Fibroblast of lung (primary cell): ENCODE measurements at regions not wholly inside any gene's neighbourhood (a gene's known extent, or its start where the extent isn't known, plus 50 kb on each side); places are given as distances from the start of the nearest gene placed in this dataset.

Source experiments
- DNase-seq, 2 donors: peaks; one replicate each; pipeline versions ENCODE4 v3.0.0 to v3.0.0-alpha.2; 2010; ENCODE audit warnings: low read depth in 2 of 2
- H2AFZ ChIP-seq: 2 replicates; pipeline ENCODE4 v1.5.1; 2012; ENCODE audit warnings: low read length, control low read depth, inconsistent platforms
- H3K27ac ChIP-seq: 2 replicates; pipeline ENCODE4 v1.5.1; 2011; ENCODE audit warnings: low read length, control low read depth; ENCODE audit not compliant: insufficient read depth
- H3K27me3 ChIP-seq: 2 replicates; pipeline ENCODE4 v1.5.1; 2011; ENCODE audit warnings: mild to moderate bottlenecking, low read length; ENCODE audit not compliant: control insufficient read depth, insufficient read depth
- H3K36me3 ChIP-seq: 2 replicates; pipeline ENCODE4 v1.5.1; 2011; ENCODE audit warnings: low read length; ENCODE audit not compliant: control insufficient read depth, insufficient read depth
- H3K4me1 ChIP-seq: 2 replicates; pipeline ENCODE4 v1.5.1; 2011; ENCODE audit warnings: low read length; ENCODE audit not compliant: control insufficient read depth, insufficient read depth; ENCODE audit errors: extremely low read depth
- H3K4me2 ChIP-seq: 2 replicates; pipeline ENCODE4 v1.5.1; 2011; ENCODE audit warnings: low read length, control low read depth; ENCODE audit not compliant: insufficient read depth; ENCODE audit errors: extremely low read depth
- H3K4me3 ChIP-seq, 4 experiments: fragments of 200-600 bp in 1 of 4; sonication (generic) in 1 of 4; replicated peaks in 1 of 4; 2 replicates each; pipeline ENCODE4 v1.5.1; 2011 to 2016; ENCODE audit warnings: low read length in 4 of 4, low read depth in 3 of 4, mild to moderate bottlenecking in 3 of 4, control low read depth in 2 of 4, inconsistent platforms in 1 of 4, mixed read lengths in 1 of 4; ENCODE audit not compliant: insufficient read depth in 1 of 4; ENCODE audit errors: control extremely low read depth in 1 of 4
- H3K79me2 ChIP-seq: 2 replicates; pipeline ENCODE4 v1.5.1; 2012; ENCODE audit warnings: mild to moderate bottlenecking, low read length, inconsistent platforms; ENCODE audit not compliant: control insufficient read depth, insufficient read depth
- H3K9ac ChIP-seq: 2 replicates; pipeline ENCODE4 v1.5.1; 2011; ENCODE audit warnings: mild to moderate bottlenecking, low read length, control low read depth; ENCODE audit not compliant: insufficient read depth
- H3K9me3 ChIP-seq: 2 replicates; pipeline ENCODE4 v1.5.1; 2012; ENCODE audit warnings: low read depth, low read length; ENCODE audit not compliant: control insufficient read depth, insufficient read depth
- H4K20me1 ChIP-seq: 2 replicates; pipeline ENCODE4 v1.5.1; 2011; ENCODE audit warnings: low read length; ENCODE audit not compliant: control insufficient read depth, insufficient read depth; ENCODE audit errors: extremely low read depth
- EZH2 ChIP-seq: IDR thresholded peaks from 2 replicates; pipeline ENCODE4 v1.5.1; 2012; ENCODE audit warnings: low read length, control low read depth, mild to moderate bottlenecking; ENCODE audit errors: missing control alignments
- TF ChIP-seq, protein P1 (sequence below), 2 donors: IDR thresholded peaks in 1 of 2; conservative IDR thresholded peaks in 1 of 2; 1 replicate in 1 of 2; 2 replicates in 1 of 2; pipeline ENCODE4 v1.5.1; 2011 to 2012; ENCODE audit warnings: low read length in 2 of 2, control low read depth in 1 of 2, inconsistent platforms in 1 of 2, low read depth in 1 of 2, mild to moderate bottlenecking in 1 of 2

DNA sequence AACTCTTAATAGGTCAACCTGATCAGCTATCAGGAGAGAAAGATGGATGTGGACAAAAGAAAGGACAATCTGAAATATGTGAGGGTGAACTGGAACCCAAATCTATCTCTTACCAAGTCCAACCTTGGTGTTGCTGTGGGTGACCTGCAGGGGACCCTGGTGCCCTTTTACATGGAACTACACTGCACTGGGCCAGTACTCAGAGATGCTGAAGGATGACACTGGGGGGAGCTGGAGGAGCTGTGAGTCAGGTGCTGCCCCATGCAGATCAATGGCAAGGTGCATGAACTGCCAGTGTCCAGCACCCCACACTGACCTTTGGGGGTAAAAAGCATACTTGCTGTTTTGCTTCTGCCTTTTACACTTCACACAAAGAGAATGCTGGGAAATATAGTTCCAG lies 55.6 kb upstream of the TBC1D5 start:
- no peak for TF ChIP-seq EZH2
- TF ChIP-seq, protein P1, sequence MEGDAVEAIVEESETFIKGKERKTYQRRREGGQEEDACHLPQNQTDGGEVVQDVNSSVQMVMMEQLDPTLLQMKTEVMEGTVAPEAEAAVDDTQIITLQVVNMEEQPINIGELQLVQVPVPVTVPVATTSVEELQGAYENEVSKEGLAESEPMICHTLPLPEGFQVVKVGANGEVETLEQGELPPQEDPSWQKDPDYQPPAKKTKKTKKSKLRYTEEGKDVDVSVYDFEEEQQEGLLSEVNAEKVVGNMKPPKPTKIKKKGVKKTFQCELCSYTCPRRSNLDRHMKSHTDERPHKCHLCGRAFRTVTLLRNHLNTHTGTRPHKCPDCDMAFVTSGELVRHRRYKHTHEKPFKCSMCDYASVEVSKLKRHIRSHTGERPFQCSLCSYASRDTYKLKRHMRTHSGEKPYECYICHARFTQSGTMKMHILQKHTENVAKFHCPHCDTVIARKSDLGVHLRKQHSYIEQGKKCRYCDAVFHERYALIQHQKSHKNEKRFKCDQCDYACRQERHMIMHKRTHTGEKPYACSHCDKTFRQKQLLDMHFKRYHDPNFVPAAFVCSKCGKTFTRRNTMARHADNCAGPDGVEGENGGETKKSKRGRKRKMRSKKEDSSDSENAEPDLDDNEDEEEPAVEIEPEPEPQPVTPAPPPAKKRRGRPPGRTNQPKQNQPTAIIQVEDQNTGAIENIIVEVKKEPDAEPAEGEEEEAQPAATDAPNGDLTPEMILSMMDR (conservative IDR thresholded peaks at IDR 0.05 in 1 of 2, IDR thresholded peaks at IDR 0.05 in 1 of 2; ENCODE audit: low read depth in 1 of 2, low read length in 2 of 2) = no peak
- no peak overlapping the region for H3K4me2 ChIP-seq
- H4K20me1 ChIP-seq = no peaks in the 10 kb centered on the region
- H3K79me2 ChIP-seq = no peaks in the 10 kb centered on the region
- H3K9ac ChIP-seq = no peak overlapping the region
- H3K4me1 ChIP-seq = no peaks in the 10 kb centered on the region
- no peaks in the 10 kb centered on the region for H3K9me3 ChIP-seq
- no peaks in the 10 kb centered on the region for H3K36me3 ChIP-seq
- no peak for DNase-seq
- no peaks in the 10 kb centered on the region for H3K27me3 ChIP-seq
- H3K27ac ChIP-seq = no peak overlapping the region
- H3K4me3 ChIP-seq = no peak overlapping the region
- H2AFZ ChIP-seq = no peak overlapping the region

DNA sequence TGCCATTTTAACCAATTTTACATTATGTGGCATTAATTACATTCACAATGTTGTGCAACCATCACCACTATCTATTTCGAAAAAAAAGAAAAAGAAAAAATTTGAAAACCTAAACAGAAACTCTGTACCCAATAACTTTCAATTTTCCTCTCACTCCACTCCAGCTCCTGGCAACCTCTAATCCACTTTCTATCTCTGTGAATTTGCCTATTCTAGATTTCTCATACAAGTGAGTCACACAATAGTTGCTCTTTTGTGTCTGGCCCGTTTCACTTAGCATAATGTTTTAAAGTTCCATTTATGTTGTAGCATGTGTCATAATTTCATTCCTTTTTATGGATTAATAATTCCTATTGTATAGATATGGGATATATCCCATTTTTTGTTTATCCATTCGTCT lies 53.3 kb upstream of the TBC1D5 start:
- DNase-seq = peak in 1 of 2 donors; percentile 27
- no peaks in the 10 kb centered on the region for H3K4me1 ChIP-seq
- H3K9me3 ChIP-seq = no peaks in the 10 kb centered on the region
- TF ChIP-seq EZH2 = no peak
- TF ChIP-seq, protein P1 (conservative IDR thresholded peaks at IDR 0.05 in 1 of 2, IDR thresholded peaks at IDR 0.05 in 1 of 2; ENCODE audit: low read depth in 1 of 2, low read length in 2 of 2) = no peak
- no peaks in the 10 kb centered on the region for H4K20me1 ChIP-seq
- no peaks in the 10 kb centered on the region for H3K36me3 ChIP-seq
- H3K4me2 ChIP-seq = no peak overlapping the region
- H3K27me3 ChIP-seq = no peaks in the 10 kb centered on the region
- H3K27ac ChIP-seq = no peak overlapping the region
- no peaks in the 10 kb centered on the region for H3K79me2 ChIP-seq
- H3K4me3 ChIP-seq = no peak overlapping the region
- H3K9ac ChIP-seq = no peak overlapping the region
- no peak overlapping the region for H2AFZ ChIP-seq

DNA sequence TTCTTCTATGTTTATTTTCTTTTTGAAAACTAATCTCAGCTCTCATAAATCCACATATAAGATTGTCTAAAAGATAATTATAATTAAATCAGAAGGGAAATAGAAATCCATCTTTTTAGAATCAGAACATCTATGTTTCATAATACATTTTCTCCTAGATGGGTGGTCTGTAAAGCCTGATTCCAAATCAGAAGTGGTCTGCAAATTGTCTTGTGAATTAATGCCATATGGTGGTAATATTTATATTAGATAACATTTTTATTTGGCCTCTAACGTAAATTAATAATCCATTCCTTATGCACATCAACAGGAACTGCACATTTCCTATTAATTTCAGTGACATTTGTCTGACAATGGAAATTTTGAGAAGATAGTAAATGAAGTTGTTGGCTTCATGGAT lies 52.8 kb upstream of the TBC1D5 start:
- no peaks in the 10 kb centered on the region for H3K27me3 ChIP-seq
- TF ChIP-seq, protein P1 (conservative IDR thresholded peaks at IDR 0.05 in 1 of 2, IDR thresholded peaks at IDR 0.05 in 1 of 2; ENCODE audit: low read depth in 1 of 2, low read length in 2 of 2) = no peak
- no peak for TF ChIP-seq EZH2
- H3K27ac ChIP-seq = no peak overlapping the region
- no peaks in the 10 kb centered on the region for H3K79me2 ChIP-seq
- no peaks in the 10 kb centered on the region for H3K36me3 ChIP-seq
- no peak overlapping the region for H3K4me2 ChIP-seq
- H3K4me1 ChIP-seq = no peaks in the 10 kb centered on the region
- H3K9me3 ChIP-seq = no peaks in the 10 kb centered on the region
- H4K20me1 ChIP-seq = no peaks in the 10 kb centered on the region
- H3K9ac ChIP-seq = no peak overlapping the region
- H3K4me3 ChIP-seq = no peak overlapping the region
- DNase-seq = no peak
- no peak overlapping the region for H2AFZ ChIP-seq
